ENCODE measurements at regions not wholly inside any gene's neighbourhood (a gene's known extent, or its start where the extent isn't known, plus 50 kb on each side); places are given as distances from the start of the nearest gene placed in this dataset.

- BruUV-seq (replicated peaks) = no TSS peak
Observed at GRCh38 chr1:201605385-201606010, 66.6 kb downstream of the NAV1 start.

GRCh38 chr1:201606096-201606495 is 67.2 kb downstream of the NAV1 start:
- no TSS peak for BruUV-seq (replicated peaks)
- in situ Hi-C loops (cut with MboI) = no loop called here
- TF ChIP-seq RCOR1 (conservative IDR thresholded peaks at IDR 0.05; ENCODE audit: low read depth, low read length) (no peak), POLR2AphosphoS5 (IDR thresholded peaks at IDR 0.05; ENCODE audit: low read length) (no peak), PAX5 (IDR thresholded peaks at IDR 0.05; ENCODE audit: borderline replicate concordance, low read depth, low read length) (no peak), ZNF687 (IDR thresholded peaks at IDR 0.05) (no peak), SMC3 (IDR thresholded peaks at IDR 0.05; ENCODE audit: borderline replicate concordance, low read length) (no peak), USF2 (IDR thresholded peaks at IDR 0.05; ENCODE audit: borderline replicate concordance, low read depth, low read length) (no peak), ATF2 (IDR thresholded peaks at IDR 0.05; ENCODE audit: low read length) (no peak), FOS (IDR thresholded peaks at IDR 0.05; ENCODE audit: borderline replicate concordance, extremely low read depth, insufficient read length) (no peak)

More at GRCh38 chr1:201605385-201606010, 66.6 kb downstream of the NAV1 start:
- H3K9me3 ChIP-seq (replicated peaks; ENCODE audit: control insufficient read depth, insufficient read depth, low read length) = no peaks in the 10 kb centered on the region
- DNase-seq (ENCODE audit: low read depth, low spot score) = no peak
- in situ Hi-C loops (cut with MboI) (no loop called here), intact Hi-C loops (cut with micrococcal nuclease; ENCODE audit: unreplicated experiment) (no loop called here)
- no peaks in the 10 kb centered on the region for H3K4me1 ChIP-seq (ENCODE audit: control insufficient read depth, insufficient read depth, low read length)
- H3K4me3 ChIP-seq = no peak overlapping the region
- H3K4me2 ChIP-seq (ENCODE audit: control insufficient read depth, insufficient read depth) = no peak overlapping the region
- no peak overlapping the region for H3K27ac ChIP-seq (ENCODE audit: control insufficient read depth, insufficient read depth)
- ChIA-PET POLR2A (no interaction called here), SMC1A (ENCODE audit: uncharacterized antibody, unreplicated experiment) (no interaction called here), CTCF (no interaction called here), RAD21 (ENCODE audit: unreplicated experiment) (no interaction called here)
- FAIRE-seq = no peak
- no peak for TF ChIP-seq USF2 (IDR thresholded peaks at IDR 0.05; ENCODE audit: borderline replicate concordance, low read depth, low read length)
- no peaks in the 10 kb centered on the region for H3K79me2 ChIP-seq (ENCODE audit: control insufficient read depth, insufficient read depth, low read length)
- H4K20me1 ChIP-seq (ENCODE audit: control insufficient read depth, insufficient read depth) = no peaks in the 10 kb centered on the region
- no peak for ATAC-seq
- H3K36me3 ChIP-seq (ENCODE audit: control insufficient read depth in 2 of 2, insufficient read depth in 2 of 2, low read length in 1 of 2) = no peaks in the 10 kb centered on the region
- 7% methylated on average over 3 of the region's 3 CpGs for WGBS (ENCODE audit: insufficient coverage, insufficient replicate concordance, low lambda C conversion rate, missing lambda C conversion rate)
- no peak overlapping the region for H3K9ac ChIP-seq (ENCODE audit: control insufficient read depth, insufficient read depth, low read length)
- no peaks in the 10 kb centered on the region; a peak in 2 of 4 replicates for H3K27me3 ChIP-seq (replicated peaks in 1 of 2; ENCODE audit: control insufficient read depth in 2 of 2, insufficient read depth in 2 of 2, low read length in 1 of 2)
- H2AFZ ChIP-seq (ENCODE audit: control insufficient read depth, low read depth, low read length) = no peak overlapping the region

More at GRCh38 chr1:201606096-201606495, 67.2 kb downstream of the NAV1 start:
- intact Hi-C loops (cut with micrococcal nuclease; ENCODE audit: unreplicated experiment) = no loop called here
- Histone ChIP-seq H3K9ac (ENCODE audit: control insufficient read depth, insufficient read depth, low read length) (no peak overlapping the region), H3K9me3 (replicated peaks; ENCODE audit: control insufficient read depth, insufficient read depth, low read length) (no peaks in the 10 kb centered on the region), H3K4me3 (no peak overlapping the region), H3K4me2 (ENCODE audit: control insufficient read depth, insufficient read depth) (no peak overlapping the region), H3K79me2 (ENCODE audit: control insufficient read depth, insufficient read depth, low read length) (no peaks in the 10 kb centered on the region), H3K27ac (ENCODE audit: control insufficient read depth, insufficient read depth) (no peak overlapping the region), H2AFZ (ENCODE audit: control insufficient read depth, low read depth, low read length) (no peak overlapping the region), H4K20me1 (ENCODE audit: control insufficient read depth, insufficient read depth) (no peaks in the 10 kb centered on the region), H3K27me3 (replicated peaks in 1 of 2; ENCODE audit: control insufficient read depth in 2 of 2, insufficient read depth in 2 of 2, low read length in 1 of 2) (no peaks in the 10 kb centered on the region; a peak in 2 of 4 replicates), H3K36me3 (ENCODE audit: control insufficient read depth in 2 of 2, insufficient read depth in 2 of 2, low read length in 1 of 2) (no peaks in the 10 kb centered on the region), H3K4me1 (ENCODE audit: control insufficient read depth, insufficient read depth, low read length) (no peaks in the 10 kb centered on the region)
- CTCF ChIA-PET = no interaction called here
- ATAC-seq = no peak
- POLR2A ChIA-PET = no interaction called here
- FAIRE-seq = no peak
- DNase-seq (ENCODE audit: low read depth, low spot score) = no peak
- RAD21 ChIA-PET (ENCODE audit: unreplicated experiment) = no interaction called here
- 29% methylated on average over 3 of the region's 3 CpGs for WGBS (ENCODE audit: insufficient coverage, insufficient replicate concordance, low lambda C conversion rate, missing lambda C conversion rate)
- SMC1A ChIA-PET (ENCODE audit: uncharacterized antibody, unreplicated experiment) = no interaction called here

Data from GM12878 (cell line).